Cardiac muscle cell (in vitro differentiated cells and primary cell): ENCODE measurements at regions not wholly inside any gene's neighbourhood (a gene's known extent, or its start where the extent isn't known, plus 50 kb on each side); places are given as distances from the start of the nearest gene placed in this dataset.

Experiments
- DNase-seq, 2 donors: peaks; one replicate each; pipeline versions ENCODE4 v3.0.0 to v3.0.0-alpha.2; 2010 to 2017; ENCODE audit warnings: low read depth in 1 of 2, low spot score in 1 of 2
- H3K27ac ChIP-seq: fragments of 200-600 bp; sonication (generic); 2 replicates; pipeline ENCODE4 v1.5.1; 2016
- H3K27me3 ChIP-seq: fragments of 200-600 bp; sonication (generic); 2 replicates; pipeline ENCODE4 v1.6.0; 2016; ENCODE audit warnings: control low read depth
- H3K36me3 ChIP-seq: fragments of 200-600 bp; sonication (generic); 2 replicates; pipeline ENCODE4 v1.5.1; 2016; ENCODE audit warnings: control low read depth
- H3K4me1 ChIP-seq: fragments of 200-600 bp; sonication (generic); 2 replicates; pipeline ENCODE4 v1.8.1; 2017; ENCODE audit warnings: low read depth, mild to moderate bottlenecking, mixed run types
- H3K4me3 ChIP-seq: fragments of 200-600 bp; sonication (generic); 2 replicates; pipeline ENCODE4 v1.5.1; 2016; ENCODE audit warnings: mild to moderate bottlenecking
- H3K9me3 ChIP-seq: fragments of 200-600 bp; sonication (generic); 2 replicates; pipeline ENCODE4 v1.5.1; 2017; ENCODE audit warnings: low read depth, mild to moderate bottlenecking, control low read depth
- CTCF ChIP-seq: IDR thresholded peaks from 2 replicates; pipeline ENCODE4 v1.5.1; 2012; ENCODE audit warnings: low read depth, mild to moderate bottlenecking, low read length

- no peak overlapping the region for H3K27ac ChIP-seq
- no peaks in the 10 kb centered on the region for H3K9me3 ChIP-seq
- no peaks in the 10 kb centered on the region for H3K36me3 ChIP-seq
- DNase-seq: no peak
- H3K27me3 ChIP-seq: no peaks in the 10 kb centered on the region
- no peak overlapping the region for H3K4me3 ChIP-seq
- no peaks in the 10 kb centered on the region for H3K4me1 ChIP-seq
- no peak for TF ChIP-seq CTCF
Measured at GRCh38 chr1:55534565-55535121, 319.5 kb upstream of the USP24 start.

GRCh38 chr1:55531644-55532043, 316.5 kb upstream of the USP24 start:
- Histone ChIP-seq H3K27me3 (no peaks in the 10 kb centered on the region), H3K27ac (no peak overlapping the region), H3K9me3 (no peaks in the 10 kb centered on the region), H3K4me3 (no peak overlapping the region), H3K36me3 (no peaks in the 10 kb centered on the region), H3K4me1 (no peaks in the 10 kb centered on the region)
- no peak for DNase-seq
- no peak for TF ChIP-seq CTCF

GRCh38 chr1:55530749-55531478, 315.8 kb upstream of the USP24 start:
- H3K27me3 ChIP-seq: no peaks in the 10 kb centered on the region
- TF ChIP-seq CTCF: no peak
- no peaks in the 10 kb centered on the region for H3K9me3 ChIP-seq
- no peak overlapping the region for H3K27ac ChIP-seq
- DNase-seq: no peak
- no peak overlapping the region for H3K4me3 ChIP-seq
- H3K36me3 ChIP-seq: no peaks in the 10 kb centered on the region
- no peaks in the 10 kb centered on the region for H3K4me1 ChIP-seq

- Histone ChIP-seq H3K27ac (no peak overlapping the region), H3K27me3 (no peaks in the 10 kb centered on the region), H3K4me1 (no peaks in the 10 kb centered on the region), H3K36me3 (no peaks in the 10 kb centered on the region), H3K4me3 (no peak overlapping the region), H3K9me3 (no peaks in the 10 kb centered on the region)
- no peak for TF ChIP-seq CTCF
- DNase-seq: no peak
Measured at GRCh38 chr1:55529017-55529416, 313.9 kb upstream of the USP24 start.

- no peak for DNase-seq
- no peaks in the 10 kb centered on the region for H3K27me3 ChIP-seq
- no peaks in the 10 kb centered on the region for H3K36me3 ChIP-seq
- H3K27ac ChIP-seq: no peak overlapping the region
- no peaks in the 10 kb centered on the region for H3K4me1 ChIP-seq
- no peaks in the 10 kb centered on the region for H3K9me3 ChIP-seq
- TF ChIP-seq CTCF: no peak
- no peak overlapping the region for H3K4me3 ChIP-seq
Measured at GRCh38 chr1:55527831-55528230, 312.7 kb upstream of the USP24 start.
